CD4-positive, alpha-beta T cell treated with Interleukin-4 for 4 hours (primary cell): ENCODE measurements at regions not wholly inside any gene's neighbourhood (a gene's known extent, or its start where the extent isn't known, plus 50 kb on each side); places are given as distances from the start of the nearest gene placed in this dataset.

ENCODE experiments used
- DNase-seq: peaks from one replicate; pipeline ENCODE4 v3.0.0-alpha.2; 2020

DNA sequence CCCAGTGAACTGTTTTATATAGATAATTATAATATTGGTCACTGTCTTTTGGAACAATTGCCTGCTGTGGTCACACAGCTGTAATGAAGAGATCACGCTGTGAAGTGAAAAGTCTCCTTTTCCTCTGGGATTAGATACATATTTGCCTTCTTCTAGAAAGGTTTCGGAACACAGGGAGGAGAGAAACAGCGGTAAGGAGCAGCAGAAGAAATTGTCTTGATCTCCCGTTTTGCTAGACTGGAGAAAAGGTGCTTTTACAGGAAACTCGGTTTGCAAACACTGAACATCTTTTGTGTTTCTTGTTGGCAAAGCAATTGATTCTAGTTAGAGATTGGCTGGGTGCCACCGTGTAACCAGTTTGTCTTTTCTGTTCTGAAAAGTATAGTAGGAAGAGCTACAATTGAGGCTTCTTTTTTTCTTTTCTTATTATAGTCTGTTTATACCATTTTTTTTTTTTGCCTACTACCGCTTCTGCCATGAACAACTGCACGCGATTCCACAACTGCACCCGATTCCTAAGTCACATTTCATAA lies 404.1 kb upstream of the ID4 start:
- DNase-seq: no peak

DNA sequence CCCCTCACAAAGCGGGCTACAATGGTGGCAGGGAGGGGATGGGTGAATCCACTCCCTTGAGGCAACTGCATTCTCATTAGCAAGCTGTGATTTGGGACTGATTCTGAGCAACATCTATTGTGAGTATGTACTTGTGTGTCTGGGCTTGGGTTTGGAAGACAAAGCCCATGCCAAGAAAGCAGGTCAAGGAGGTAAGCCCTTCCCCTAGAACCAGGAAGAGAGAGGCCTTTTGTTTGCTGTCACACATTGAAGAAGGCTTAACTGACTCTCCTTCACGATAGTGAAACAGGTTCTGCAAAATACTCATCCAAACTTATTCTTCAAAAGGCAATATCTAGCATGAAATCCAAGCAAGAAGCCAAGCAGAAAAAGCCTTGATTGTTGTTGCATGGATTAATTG lies 403.1 kb upstream of the ID4 start:
- no peak for DNase-seq

DNA sequence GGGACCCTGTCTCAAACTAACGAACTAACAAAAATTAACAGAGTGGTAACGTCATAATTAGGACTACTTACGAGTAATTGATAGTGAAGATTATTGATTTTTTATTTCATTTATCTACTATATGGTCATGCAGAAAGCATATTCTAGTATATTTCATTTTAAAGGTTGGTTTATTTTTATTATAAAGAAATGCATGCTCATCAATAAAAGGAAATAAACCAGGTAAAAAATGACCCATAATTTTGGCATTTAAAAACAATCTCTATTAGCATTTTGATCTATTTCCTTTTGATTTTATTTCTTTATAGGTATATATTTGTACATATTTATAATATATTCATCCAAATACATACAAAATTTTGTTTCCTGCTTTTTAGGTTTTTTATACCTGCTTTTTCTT lies 401.4 kb upstream of the ID4 start:
- no peak for DNase-seq

DNA sequence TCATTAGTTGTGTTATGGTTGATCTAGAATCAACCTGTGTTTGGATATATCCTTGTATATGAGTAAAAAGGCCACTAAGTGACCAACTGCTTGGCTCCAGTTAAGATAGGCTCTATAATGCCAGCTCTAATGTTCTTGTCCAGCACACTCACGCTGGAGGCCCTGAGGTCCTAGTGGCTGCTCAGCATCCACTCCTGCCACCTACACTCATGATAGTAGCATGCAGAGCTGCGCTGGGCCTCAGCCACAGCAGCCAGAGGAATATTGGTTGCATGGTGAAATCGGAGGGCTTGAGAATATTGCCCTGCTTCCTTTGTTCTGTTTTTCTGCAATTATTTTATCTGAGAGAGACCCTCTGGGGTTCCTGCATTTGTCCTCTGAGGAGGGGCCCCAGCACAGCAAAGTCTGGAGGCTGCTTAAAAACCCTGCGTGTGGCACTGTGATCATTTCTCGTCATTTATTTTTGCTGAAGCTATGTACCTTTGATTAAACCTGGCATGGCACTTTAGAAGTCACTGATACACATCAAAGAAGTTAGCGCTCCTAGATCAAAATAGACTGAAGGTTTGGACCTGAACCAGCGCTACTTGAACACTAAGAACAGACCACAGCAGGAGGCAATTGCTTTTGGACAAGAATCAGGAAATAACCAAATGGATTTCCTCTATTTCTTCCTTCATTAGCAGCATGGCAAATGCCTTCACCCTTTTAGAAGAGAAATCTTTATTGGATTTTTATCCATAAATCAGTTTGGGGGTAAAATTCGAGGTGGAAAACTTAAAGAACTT lies 398.4 kb upstream of the ID4 start:
- DNase-seq: no peak

DNA sequence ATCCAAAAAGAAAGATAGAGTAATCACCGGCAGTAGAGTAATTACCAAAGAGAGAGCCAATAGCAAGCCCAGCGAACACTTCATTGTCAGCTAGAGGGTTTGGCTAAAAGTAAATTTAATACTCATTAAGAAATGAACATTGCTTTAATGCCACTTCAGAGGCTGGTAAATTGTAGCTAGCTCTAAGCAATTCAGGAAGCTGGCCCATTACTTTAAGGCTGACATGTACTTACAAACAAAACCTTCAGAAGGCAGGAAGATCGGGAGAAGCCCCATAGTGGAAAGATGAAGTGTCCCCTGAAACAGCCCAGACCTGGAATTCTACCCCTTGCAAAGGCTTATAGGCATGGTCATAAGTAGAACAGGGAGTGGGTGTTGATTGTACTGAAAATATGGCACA lies 396.6 kb upstream of the ID4 start:
- DNase-seq: no peak

DNA sequence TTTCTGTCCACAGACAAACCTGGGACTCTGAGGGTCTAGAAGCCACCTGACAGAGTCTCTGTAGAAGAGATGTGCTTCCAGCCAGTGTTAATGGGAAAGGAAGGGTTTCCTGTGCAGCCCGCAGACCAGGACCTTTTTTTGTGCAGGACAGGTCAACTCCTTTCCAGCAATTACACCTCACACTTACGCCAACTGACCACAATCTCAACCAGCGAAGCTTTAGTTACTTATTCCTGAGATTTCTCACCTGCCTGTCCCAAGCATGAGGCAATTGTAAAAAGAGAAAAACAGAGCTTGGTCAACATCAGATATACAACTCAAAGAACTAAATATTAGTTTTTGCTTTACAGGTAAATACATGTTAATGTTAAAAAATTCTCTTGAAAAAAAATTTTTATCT lies 393.8 kb upstream of the ID4 start:
- no peak for DNase-seq

DNA sequence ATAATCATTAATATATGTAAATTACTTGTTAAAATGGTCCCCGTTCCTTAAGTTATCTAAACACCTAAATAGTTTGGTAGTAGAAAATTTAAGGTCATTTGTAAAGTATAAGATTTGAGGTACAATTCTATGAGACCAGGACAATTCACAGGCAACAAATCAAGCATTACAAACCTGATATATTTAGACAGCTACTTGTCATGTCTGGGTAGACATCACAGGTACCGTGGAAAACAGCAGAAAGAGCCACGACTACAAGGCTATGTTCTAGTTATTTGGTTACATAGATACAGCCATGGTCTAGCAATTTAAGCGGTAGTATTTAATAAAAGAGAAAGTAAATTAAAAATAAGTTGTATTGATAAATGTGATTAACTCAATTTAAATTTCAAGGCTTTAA lies 393.1 kb upstream of the ID4 start:
- no peak for DNase-seq

DNA sequence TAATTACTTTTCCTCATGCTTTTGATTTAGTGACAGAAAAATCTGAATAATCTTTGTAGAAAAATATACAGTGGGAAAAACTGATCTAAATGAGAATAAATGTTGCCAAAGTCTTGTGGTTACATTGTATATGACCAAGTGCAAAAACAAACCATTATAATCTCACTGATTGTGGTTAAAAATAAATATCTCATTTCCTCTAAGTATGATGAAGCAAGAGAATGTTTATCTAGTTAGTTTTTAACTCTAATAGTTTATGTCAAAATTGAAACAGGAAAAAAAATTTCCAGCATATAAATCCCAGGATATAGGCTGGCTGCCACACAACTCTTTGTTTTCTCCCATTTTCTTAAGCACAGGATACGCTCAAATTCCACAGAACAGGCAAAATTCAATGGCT lies 392.7 kb upstream of the ID4 start:
- DNase-seq: no peak

DNA sequence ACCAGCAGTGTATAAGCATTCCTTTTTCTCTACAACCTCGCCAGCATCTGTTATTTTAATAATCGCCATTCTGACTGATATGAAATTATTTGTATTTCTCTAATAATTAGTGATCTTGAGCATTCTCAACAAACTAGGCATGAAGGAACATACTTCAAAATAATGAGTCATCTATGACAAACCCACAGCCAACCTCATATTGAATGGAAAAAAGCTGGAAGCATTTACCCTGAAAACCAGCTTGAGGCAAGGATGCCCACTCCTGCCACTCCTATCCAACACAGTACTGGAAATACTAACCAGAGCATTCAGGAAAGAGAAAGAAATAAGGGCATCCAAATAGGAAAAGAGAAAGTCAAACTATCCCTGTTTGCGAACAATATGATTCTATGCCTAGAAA lies 390.6 kb upstream of the ID4 start:
- DNase-seq: no peak

DNA sequence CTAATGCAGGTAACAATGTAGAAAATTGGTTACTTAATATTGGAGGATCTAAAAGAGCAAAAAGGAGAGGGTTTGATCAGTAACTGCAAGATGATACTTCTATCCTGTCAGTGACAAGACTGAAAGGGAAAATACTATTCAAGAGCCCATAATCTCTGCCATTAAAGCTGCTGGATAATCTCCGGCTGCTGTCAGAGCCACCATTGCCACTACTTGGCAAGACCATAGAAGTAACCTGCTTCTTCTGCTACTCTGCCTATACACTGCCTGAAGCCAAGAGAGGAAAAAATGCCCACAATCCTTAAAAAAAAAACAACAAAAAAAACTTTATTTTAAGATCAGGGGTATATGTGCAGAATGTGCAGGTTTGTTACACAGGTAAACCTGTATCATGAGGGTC lies 386.5 kb upstream of the ID4 start:
- no peak for DNase-seq

DNA sequence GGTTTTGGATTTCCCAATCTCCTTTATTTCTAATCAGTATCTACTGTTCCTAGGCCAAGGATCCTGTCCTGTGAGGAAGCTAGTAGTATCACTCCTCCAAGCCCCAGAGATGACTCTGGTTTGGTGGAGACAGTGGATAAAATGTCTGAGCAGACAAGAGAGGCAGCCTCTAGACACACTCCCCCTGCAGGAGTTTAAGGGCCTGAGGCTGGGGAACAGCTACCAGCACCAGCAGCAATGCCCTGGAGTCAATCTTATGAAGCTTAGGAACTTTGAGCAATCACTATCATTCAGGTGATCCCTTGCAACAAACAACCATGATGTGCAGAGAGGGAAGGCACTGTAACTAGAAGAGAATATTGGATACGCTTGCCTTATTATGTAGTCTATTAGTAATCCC lies 384.7 kb upstream of the ID4 start:
- DNase-seq: no peak

DNA sequence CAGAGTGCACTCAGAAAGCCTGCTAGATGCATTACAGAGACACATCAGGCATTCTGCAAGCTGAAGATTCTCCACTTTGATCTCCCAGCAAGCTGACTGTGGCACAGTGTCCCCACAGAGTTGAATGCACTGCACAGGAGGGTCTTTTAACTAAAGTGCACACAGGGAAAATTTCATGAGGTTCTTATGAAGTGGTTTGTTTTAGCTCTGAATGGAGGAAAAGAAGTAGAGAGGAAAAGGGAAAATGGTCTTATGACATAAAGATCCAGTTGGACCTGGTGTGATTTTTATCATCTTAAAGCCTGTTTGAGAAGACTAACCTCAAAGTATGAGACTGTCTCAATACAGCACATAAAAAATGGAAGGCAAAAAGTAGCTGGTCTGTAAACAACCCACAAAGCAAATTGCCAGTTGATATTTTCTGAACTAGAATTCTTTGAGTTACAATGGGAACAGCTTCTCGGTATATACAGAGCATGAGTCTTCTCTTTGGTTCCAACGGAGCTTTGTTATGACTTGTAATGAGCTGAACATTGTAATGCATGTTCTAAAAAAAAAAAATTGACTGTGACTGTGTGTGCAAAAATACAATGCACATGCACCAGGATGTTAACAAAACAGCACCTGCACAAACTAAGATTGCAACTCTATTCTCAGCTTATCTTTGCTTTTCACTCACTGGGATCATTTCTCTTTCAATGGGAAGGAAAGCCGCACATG lies 383.0 kb upstream of the ID4 start:
- no peak for DNase-seq

DNA sequence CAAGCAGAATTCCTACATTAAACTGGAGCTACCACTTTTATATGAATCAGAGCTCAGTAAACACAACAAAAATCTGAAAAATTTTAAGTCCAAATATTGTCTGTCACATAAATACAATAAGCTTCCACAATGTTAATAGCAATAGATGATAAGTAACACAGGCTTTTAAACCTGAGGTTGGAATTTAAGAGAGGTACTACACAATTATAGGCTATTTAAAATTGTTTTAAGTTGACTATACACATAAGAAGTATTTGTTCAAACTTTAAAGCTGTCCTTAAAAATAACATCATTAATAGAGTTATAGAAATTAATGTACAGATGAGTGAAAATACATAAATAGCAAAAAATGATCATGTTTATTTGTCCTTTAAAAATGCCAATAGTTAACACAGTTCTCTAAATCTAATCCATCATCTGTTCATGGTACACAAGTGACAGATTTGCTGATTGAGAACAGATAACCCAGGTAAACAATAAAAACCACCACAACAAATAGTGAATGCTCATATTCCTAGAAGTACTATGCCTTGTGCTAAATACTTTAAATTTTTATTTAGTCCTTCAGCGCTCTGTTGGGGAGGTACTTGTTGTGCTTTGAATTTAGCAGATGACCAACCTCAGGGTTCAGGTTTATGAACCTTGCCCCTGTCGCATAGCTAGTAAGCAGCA lies 382.3 kb upstream of the ID4 start:
- no peak for DNase-seq

DNA sequence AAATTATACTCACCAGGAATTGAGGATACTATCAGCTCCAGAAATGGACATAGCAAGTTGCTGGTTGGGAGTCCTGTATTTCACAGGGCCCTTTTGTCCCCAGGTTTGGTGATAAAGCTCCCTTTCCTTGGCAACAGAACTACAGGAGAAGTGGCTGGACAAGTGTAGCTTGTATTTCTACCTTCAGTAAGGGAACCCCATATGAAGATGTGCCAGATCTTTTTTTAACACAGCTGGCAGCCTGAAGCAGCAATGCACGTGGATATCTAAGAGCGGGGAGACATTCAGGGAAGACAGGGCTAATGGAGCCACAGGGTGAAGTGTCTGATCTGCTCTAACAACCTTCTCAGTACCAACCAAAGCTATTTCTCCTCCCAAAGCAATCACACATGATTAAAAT lies 373.9 kb upstream of the ID4 start:
- DNase-seq: no peak

DNA sequence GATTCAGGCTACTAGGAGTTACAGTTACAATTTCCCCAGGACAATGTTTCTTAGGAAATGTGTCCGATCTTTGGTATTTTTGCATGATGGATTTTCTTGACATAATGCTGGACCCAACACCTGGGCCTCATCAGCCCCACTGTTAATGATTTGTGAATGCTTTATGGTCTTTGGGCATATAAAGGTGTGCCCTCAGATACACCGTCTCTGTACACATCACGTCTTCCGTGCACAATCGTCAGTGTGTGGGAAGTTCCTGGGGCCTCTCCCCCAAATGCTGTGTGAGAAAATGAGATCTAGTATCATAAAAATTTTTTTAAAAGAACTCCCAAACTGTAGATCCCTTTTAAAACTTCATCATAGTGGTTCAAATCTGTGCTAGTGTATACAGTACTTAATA lies 373.2 kb upstream of the ID4 start:
- no peak for DNase-seq

DNA sequence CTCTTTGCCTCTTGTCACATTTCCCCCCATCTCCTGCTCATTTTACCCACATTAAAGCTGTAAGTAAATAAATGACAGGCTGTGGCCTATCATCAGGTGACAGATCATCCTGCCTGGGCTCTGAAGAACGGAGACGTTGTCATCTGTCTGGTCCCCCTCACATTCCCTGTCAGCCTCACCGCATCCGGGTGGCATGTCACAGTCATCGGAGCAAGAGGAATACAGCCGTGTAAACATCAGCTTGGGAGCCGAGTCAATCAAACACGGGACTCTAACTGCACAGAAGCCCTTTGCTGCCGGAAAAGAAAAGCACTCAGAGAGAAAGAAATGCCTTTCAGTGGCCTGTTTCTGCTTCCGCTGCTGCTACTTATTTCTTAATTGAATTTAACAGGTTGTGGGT lies 371.9 kb upstream of the ID4 start:
- no peak for DNase-seq

DNA sequence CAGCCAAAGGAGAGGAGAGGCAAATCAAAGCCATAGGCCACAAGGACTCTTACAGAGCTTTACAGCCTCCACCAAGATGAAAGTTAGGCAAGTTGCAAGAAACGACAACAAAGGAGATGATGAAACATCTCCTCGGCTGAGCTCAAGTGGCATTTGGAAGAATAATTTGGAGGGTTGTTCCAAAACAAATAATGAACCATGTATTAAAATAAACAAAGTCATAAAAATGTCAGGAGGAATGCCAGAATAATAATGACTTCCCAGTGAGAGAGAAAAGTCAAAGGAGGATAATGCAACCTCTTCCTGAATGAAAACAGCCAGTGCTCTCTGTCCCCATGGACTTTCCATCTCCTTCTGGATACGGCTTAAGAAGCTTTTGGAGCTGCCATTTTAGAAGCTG lies 371.4 kb upstream of the ID4 start:
- DNase-seq: no peak

DNA sequence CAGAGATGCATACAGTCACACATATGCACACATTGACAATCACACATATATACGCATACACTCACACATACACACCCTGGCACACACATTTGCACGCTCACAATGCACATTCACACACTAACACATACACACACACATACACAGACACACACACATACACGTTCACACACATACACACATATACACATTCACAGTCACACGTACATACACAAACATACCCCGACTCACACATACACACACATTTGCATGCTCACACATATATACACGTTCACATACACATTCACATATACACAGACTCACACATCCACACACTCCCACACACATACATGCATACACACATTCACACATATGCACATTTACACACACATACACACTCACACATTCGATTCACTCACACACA lies 366.8 kb upstream of the ID4 start:
- DNase-seq: no peak

DNA sequence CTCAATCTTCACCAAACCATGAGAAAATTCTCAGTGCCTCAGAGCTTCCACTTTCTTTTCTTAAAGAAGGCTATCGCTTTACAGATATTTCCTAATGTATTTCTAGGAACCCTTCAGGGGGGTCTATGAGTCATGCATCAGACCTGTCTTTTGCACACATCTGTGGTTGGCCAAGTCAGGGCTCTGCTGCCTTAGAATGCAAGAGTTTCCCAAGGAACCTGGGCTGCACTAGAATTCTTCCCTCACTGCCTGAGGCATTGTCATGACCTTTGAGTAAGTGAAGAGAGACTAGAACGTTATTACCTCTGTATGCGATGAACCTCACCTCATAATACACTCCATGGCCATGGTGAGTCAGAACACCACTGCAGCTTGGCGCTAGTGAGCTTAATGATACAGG lies 365.0 kb upstream of the ID4 start:
- DNase-seq: no peak

DNA sequence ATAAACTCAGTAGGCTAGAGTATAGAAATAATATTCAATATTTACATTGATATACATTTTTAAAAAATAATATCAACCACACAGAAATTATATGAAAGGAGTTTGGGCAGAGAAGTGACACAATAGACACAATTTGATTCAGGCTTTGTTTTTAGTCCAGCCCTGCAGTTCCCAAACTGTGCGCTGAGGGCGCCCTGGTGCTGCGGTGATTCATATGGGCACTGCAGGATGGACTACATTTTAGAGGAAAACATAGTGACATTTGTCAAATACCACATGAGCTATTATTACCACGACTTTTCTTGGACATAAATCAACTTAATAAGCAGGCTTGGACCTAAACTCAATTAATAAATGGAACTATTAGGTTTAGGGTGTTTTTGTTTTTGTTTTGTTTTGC lies 364.3 kb upstream of the ID4 start:
- DNase-seq: no peak

DNA sequence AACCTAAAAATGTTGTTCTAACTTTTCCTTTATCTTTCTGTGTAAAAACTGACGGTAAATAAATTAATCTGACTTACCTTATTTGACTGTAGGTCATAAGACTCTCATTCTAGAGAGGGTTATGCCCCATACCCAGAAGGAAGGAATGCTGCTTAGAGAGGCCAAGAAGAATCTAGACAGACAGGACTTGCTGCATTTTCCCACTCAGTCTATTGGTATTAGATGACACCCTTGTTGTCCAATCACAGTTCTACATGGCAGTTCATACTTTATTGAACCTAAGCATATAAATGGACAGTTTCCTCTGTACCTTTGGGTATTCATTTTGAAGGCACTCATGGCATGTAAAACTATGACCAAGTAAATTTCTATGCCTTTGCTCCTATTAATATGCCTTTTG lies 359.6 kb upstream of the ID4 start:
- no peak for DNase-seq

DNA sequence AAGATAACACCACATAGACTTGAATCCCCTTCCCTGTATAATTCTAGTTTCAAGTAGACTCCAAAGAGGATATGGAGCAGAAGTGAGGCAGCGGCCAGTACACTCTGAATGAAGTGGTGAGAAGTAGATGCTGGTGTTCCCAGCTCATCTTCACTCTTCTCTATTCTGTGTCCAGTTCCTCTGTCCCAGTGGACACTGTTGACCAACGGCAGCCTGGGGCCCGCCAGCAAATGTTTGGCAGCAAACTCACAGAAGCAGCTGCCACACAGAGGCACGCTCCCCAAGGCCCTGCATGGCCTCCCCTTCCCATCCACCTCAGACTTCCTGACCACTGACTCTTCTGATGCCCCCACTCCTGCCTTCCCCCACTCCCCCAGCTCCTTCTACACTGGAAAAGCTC lies 358.9 kb upstream of the ID4 start:
- no peak for DNase-seq

DNA sequence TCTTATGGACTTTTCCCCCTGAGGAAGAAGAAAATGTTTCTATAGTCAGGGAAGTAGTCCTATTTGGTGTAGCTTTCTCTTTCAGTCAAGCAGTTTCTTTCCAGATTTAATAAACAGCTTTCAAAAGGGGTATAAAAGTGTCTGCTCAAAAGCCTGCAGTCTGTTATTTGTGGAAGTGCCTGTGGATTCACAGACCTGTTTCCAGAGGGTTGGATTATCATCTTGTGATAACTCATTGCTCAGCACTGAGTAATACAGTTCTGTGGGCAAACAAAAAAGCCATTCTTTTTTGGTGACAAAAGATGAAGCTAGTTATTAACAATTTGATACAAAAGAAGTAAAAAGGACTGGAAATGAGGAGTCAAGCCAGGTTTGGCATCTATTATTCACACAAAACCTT lies 358.2 kb upstream of the ID4 start:
- DNase-seq: no peak

DNA sequence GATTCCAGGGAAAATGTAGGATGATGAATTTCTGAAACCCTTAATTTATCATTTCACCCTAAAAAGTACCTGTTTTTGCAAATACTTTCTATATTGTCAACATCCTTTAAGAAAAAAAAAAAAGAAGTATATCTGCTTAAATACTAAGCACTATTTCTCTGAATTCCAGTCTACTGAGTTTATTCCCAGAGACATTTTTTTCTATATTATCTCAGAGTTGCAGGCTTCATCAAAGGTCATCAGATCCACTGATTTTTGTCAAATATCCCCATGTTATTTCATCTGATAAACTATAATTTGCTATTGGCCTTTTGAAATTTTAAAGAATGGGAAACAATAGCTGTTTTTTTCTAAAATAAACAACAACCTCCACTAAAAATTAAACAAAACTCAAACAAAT lies 357.6 kb upstream of the ID4 start:
- no peak for DNase-seq
